ENCODE measurements at regions not wholly inside any gene's neighbourhood (a gene's known extent, or its start where the extent isn't known, plus 50 kb on each side); places are given as distances from the start of the nearest gene placed in this dataset.

GRCh38 chr4:80145739-80146138 lies 51.6 kb upstream of the PRDM8 start:
- no peak for DNase-seq (ENCODE audit: low spot score)

DNA sequence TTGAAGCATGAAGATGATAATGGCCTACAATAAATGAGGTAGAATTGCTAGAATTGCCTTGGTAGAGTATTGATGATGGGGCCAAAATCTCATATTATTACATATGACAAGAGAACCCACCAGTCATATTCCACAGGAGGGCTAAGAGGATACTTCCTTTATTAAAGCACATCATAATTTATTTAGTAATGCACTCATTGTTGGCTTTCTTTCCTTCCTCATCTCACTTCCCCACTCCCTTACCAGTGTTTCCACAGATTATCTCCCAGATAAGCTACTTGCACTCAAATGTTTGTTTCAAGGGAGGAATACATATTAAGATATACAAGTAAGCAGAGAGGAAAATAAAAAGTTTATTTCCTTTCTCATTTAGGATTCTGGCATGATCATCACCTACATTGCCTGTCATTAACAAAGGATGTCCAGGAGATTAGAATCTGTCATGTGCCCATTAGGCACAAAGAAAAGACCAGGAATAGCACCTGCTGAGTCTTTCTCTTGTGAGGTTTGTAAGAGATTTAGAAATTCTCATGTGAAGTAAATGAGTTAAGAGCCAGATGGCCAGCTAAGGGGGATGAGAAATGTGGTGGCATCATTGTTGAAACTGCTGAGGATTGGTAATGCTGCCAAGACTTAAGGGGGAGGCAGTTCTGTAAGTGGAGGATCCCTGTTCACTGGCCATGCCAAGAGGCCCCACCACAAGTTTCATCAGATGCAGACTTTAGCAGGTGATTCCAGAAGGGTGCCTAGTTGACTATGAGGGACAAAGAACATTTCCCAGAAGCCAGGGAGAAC lies 52.4 kb upstream of the PRDM8 start:
- DNase-seq (ENCODE audit: low spot score), result no peak

- DNase-seq (ENCODE audit: low spot score), result no peak
Measured at GRCh38 chr4:80143307-80143679, 54.0 kb upstream of the PRDM8 start.

- no peak for DNase-seq (ENCODE audit: low spot score)
Measured at GRCh38 chr4:80142394-80143306, 54.7 kb upstream of the PRDM8 start.

DNA sequence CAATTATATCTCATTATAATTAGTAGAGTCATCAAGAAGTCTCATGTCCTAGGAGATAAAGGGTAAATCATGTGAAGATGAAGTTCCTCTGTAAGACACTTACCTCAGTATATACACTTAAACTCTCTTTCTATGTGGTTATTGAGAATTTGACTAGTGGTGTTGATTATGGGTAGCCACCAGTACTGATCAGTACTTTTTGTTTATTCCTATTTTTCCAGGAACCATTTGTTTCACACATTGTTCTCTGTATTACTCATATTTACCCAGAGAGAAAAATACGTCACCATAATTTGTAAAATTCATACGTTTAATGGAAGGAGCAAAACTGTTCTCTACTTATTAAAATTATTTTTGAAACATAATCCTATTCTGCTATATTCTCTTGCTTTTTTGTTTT lies 55.8 kb upstream of the PRDM8 start:
- DNase-seq (ENCODE audit: low spot score), result no peak

- DNase-seq (ENCODE audit: low spot score), result no peak
Measured at GRCh38 chr4:80140194-80140593, 57.1 kb upstream of the PRDM8 start.

DNA sequence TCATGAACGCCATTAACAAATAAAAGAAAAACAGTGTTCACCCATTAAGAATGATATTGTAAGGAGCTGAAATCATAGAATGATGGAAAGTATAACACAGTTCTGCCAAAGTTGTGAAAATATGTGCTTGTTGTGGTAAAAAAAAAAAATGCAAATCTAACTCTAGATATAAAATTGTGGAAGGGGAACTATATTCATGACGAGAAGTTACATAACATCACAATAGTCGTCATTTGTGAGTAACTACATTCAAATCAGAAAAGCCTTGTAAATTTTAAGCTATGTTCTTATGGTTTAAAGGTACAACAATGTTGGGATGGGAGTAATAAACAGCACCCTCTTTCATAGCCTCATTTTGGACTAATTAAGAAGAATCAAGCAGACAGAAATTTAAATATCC lies 57.6 kb upstream of the PRDM8 start:
- DNase-seq (ENCODE audit: low spot score), result no peak

DNA sequence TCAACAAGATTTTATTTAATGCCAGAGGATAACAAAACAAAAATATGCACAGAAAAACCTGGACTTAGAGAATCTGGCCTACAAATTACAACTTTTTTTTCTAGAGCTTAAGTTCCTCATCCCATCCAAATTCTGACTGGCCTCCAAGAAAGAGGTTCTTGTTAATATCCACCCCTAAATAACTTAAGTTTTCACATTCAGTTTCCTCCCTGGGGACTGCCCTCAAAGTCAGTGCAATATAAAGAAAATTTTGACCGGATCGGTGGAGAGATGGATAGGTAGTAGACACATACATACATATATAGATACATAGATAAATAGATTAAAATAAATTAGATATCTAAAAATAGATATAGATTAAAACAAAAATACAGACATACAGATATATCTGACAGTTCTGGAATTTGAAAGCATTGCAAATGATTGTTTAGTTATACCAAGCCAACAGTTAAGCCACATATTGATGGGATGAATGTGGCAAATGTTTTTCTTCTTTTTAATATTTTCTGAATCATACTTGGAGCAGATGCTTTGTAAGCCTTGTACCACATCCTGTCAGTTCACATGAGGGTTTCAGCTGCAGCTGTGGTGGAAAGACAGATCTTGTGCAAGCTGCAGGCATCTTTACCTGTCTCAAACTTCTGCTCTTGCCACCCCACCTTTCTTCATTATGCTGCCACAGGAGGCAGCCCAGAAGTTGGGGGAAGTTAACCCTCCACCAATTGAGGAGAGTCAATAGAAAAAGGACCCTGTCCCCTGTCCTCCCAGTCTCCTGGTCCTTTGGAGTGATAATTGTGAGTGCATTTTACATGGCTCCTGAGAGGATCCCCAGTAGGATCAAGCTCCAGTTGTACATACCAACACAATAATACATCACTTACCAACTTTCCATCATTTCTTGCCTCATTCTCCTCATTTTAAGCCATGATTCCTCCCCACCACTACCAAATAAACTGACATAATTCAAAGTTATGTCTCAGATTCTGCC lies 58.5 kb upstream of the PRDM8 start:
- peak; percentile 41 for DNase-seq (ENCODE audit: low spot score)

- DNase-seq (ENCODE audit: low spot score), result no peak
Measured at GRCh38 chr4:80137631-80138030, 59.7 kb upstream of the PRDM8 start.

DNA sequence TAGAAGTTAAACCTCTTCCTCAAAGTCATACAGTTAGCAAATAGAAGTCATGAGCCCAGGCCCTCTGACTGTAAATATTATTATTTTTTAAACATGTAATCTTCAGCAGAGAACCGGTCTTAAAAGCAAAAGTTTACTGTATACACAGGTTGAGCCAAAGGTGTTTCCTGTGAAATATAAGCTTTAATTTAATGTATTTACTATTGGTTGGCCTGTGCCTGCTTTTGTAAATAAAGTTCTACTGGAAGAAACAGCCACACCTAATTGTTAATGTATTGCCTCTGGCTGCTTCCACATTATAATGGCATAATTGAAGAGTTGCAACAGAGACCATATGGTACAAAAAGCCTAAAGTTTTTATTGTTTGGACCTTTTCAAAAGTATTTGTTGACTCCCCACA lies 61.0 kb upstream of the PRDM8 start:
- no peak for DNase-seq (ENCODE audit: low spot score)

DNA sequence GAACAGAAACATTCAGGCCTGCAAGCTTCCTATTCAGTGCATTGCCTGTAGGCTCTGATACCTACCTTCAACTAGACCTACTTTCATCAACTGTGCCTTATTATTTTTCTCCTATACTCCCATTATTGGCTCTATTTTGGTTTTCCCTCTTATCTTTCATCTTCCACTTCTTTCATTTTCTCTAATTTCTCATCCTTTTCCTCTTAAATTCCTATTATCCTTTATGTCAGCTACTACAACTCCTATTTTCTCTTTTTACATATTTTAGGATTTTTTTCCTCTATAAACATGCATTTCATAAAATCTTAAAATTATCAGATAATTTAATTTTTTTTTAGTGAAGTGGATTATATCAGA lies 61.6 kb upstream of the PRDM8 start:
- DNase-seq (ENCODE audit: low spot score), result no peak

GRCh38 chr4:80134936-80135701 lies 62.1 kb upstream of the ANTXR2 start:
- DNase-seq (ENCODE audit: low spot score), result no peak

DNA sequence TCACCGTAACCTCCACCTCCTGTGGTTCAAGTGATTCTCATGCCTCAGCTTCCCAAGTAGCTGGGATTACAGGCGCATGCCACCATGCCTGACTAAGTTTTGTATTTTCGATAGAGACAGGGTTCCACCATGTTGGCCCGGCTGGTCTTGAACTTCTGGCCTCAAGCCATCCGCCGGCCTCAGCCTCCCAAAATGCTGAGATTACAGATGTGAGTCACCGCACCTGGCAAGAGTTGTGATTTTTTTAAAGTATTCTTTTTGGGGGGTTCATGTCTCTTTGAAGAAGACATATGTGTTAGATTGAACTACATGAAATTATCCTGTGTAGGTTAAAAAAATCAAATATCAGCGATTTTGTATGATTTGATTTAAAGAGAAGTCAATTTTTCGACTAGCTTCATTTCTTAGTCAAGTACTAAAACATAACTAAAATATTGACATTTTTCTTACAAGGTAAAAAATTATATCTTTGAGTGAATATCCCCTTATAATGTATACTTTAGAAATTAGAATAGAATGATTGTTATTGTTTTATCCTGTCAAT lies 60.3 kb upstream of the ANTXR2 start:
- DNase-seq (ENCODE audit: low spot score), result no peak

DNA sequence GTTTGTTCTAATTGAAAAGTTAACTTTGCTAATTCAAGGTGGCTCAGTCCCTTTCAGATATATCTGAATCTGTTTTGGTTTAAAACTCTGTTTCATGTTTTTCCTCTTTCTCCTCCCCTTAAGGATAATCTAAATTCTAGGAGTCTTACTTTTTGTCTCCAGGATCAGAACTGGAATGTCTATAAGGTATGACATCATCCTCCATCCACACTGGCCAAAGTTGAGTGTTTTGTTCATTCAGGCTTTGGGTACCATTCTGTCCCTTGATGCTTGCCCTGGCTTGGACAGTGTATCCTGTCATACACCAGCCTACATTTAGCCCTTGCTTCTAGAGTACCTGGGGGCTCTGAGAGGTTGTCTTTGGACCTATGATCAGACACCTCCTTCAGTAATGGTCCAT lies 56.8 kb upstream of the ANTXR2 start:
- no peak for DNase-seq (ENCODE audit: low spot score)

DNA sequence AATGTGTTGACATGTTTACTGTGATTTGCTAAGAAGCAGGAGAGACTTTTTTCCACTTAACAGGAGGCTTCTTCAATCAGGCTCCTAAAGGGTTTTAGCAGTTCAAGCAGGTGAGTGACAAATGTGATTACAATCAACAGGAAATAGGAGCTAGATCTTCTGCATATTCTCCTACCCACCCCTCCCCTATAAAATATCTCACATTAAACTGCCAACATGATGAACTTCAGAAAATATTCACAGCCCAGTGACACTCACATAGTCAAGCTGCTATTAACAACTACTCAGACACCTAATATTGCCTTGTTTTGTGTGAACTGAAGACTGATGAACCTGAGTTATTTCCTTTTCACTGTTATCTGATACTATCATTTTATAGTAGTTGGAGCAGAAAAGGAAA lies 55.9 kb upstream of the ANTXR2 start:
- no peak for DNase-seq (ENCODE audit: low spot score)

GRCh38 chr4:80127870-80128419 lies 54.9 kb upstream of the ANTXR2 start:
- no peak for DNase-seq (ENCODE audit: low spot score)

GRCh38 chr4:80126435-80126834 lies 53.4 kb upstream of the ANTXR2 start:
- no peak for DNase-seq (ENCODE audit: low spot score)

GRCh38 chr4:80125252-80126177 lies 52.5 kb upstream of the ANTXR2 start:
- DNase-seq (ENCODE audit: low spot score), result peak; percentile 33
